Fibroblast of mammary gland (primary cell): ENCODE measurements at regions not wholly inside any gene's neighbourhood (a gene's known extent, or its start where the extent isn't known, plus 50 kb on each side); places are given as distances from the start of the nearest gene placed in this dataset.

Source experiments
- DNase-seq: peaks from one replicate; pipeline ENCODE4 v3.0.0-alpha.2; 2010; ENCODE audit warnings: low read depth
- H3K4me3 ChIP-seq: 2 replicates; pipeline ENCODE4 v1.5.1; 2011; ENCODE audit warnings: low read depth, mild to moderate bottlenecking, low read length, moderate library complexity; ENCODE audit not compliant: control insufficient read depth
- CTCF ChIP-seq: conservative IDR thresholded peaks from 2 replicates; pipeline ENCODE4 v1.5.1; 2011; ENCODE audit warnings: low read depth, low read length, inconsistent platforms; ENCODE audit not compliant: control insufficient read depth, insufficient read depth

DNA sequence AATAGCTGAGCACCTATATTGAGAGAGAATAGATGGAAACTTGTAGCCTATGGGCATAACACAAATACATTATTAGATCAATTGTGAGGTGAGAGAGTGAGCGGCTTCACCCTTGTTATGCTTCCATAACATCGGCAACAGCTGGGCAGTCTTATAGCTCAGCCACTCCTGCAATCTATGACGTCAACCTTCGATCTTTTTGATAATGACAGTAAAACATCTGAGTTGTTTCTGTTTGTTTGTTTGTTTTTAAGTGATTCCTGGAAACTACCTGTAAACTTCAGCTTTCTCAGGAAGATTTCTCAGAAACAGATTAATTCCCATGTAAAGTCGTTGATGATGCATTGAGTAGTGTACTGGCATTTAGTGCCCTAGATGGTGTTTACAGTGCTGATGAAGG is 90.0 kb downstream of the DSEL start:
- no peak for TF ChIP-seq CTCF
- no peak for DNase-seq

DNA sequence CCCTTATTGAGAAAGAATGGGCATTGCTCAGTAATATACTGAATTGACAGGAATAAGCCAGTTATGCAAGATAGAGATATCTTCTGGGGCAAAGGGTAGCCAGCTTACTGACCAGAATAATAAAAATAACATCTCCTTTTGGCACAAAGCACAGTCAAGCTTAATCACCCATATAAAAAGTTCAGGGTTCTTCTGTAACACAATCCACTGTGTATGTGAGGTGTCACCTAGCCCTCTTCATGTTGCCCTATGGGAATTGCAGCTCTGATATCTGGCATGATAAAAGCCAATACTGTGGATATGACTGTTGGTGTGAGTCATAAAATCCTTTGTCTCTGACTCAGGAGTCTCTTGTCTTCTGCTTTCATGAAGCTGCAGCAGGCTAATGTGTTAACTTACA is 90.8 kb downstream of the DSEL start:
- peak; percentile 98 for DNase-seq
- TF ChIP-seq CTCF: no peak
- H3K4me3 ChIP-seq: no peak overlapping the region

More for the DNA sequence above, 90.0 kb downstream of the DSEL start:
- no peak overlapping the region for H3K4me3 ChIP-seq

- DNase-seq: no peak
- TF ChIP-seq CTCF: no peak
- no peak overlapping the region for H3K4me3 ChIP-seq
Measured at GRCh38 chr18:67421651-67422050, 94.9 kb downstream of the DSEL start.

GRCh38 chr18:67417864-67418523 is 98.5 kb downstream of the DSEL start:
- TF ChIP-seq CTCF: no peak
- H3K4me3 ChIP-seq: peak overlapping the region; percentile 15
- peak; percentile 75 for DNase-seq

GRCh38 chr18:67411116-67411515 is 105.4 kb downstream of the DSEL start:
- TF ChIP-seq CTCF: no peak
- no peak for DNase-seq
- H3K4me3 ChIP-seq: no peak overlapping the region

- TF ChIP-seq CTCF: no peak
- peak; percentile 38 for DNase-seq
- H3K4me3 ChIP-seq: no peak overlapping the region
Measured at GRCh38 chr18:67410075-67411070, 106.1 kb downstream of the DSEL start.
